H7 (cell line): ENCODE measurements at regions not wholly inside any gene's neighbourhood (a gene's known extent, or its start where the extent isn't known, plus 50 kb on each side); places are given as distances from the start of the nearest gene placed in this dataset.

Experiments
- DNase-seq: peaks from one replicate; pipeline ENCODE4 v3.0.0; 2012
- H3K27me3 ChIP-seq: 2 replicates; pipeline ENCODE4 v1.6.0; 2011; ENCODE audit warnings: mild to moderate bottlenecking, low read length; ENCODE audit not compliant: control insufficient read depth, insufficient read depth
- H3K36me3 ChIP-seq: replicated peaks from 2 replicates; pipeline ENCODE4 v1.5.1; 2011; ENCODE audit warnings: low read length; ENCODE audit not compliant: control insufficient read depth, insufficient read depth
- H3K4me3 ChIP-seq: 2 replicates; pipeline ENCODE4 v1.5.1; 2011; ENCODE audit warnings: low read depth, mild to moderate bottlenecking, control low read depth, low read length, moderate library complexity; ENCODE audit not compliant: insufficient read depth

DNA sequence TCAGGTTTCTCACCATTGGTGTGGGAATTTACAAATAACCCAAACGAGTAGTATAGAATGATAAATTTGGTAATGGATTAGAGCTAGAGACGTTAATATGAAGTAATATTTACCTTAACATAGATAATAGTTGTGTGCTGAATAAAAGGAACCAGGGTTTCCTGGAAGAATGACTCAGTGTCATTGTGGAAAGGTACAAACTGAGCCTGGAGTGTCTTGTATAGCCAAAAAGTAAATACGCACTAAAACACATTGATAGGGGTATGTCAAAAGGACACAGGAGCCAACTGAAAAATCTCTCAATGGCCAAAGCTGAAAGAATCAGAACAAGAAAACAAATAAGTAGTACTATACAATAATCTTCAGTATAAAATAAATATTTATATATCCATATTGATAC, 363.5 kb downstream of the SLCO4C1 start:
- no peaks in the 10 kb centered on the region for H3K36me3 ChIP-seq
- H3K4me3 ChIP-seq: no peak overlapping the region
- DNase-seq: no peak
- no peaks in the 10 kb centered on the region for H3K27me3 ChIP-seq

GRCh38 chr5:101929628-101930027, 366.5 kb downstream of the SLCO4C1 start:
- Histone ChIP-seq H3K4me3 (no peak overlapping the region), H3K36me3 (no peaks in the 10 kb centered on the region), H3K27me3 (no peaks in the 10 kb centered on the region)
- no peak for DNase-seq

GRCh38 chr5:101917166-101917565, 378.9 kb downstream of the SLCO4C1 start:
- Histone ChIP-seq H3K4me3 (no peak overlapping the region), H3K36me3 (no peaks in the 10 kb centered on the region), H3K27me3 (no peaks in the 10 kb centered on the region)
- no peak for DNase-seq

GRCh38 chr5:101915554-101915953, 380.5 kb downstream of the SLCO4C1 start:
- DNase-seq: no peak
- Histone ChIP-seq H3K27me3 (no peaks in the 10 kb centered on the region), H3K4me3 (no peak overlapping the region), H3K36me3 (no peaks in the 10 kb centered on the region)

- H3K4me3 ChIP-seq: no peak overlapping the region
- no peaks in the 10 kb centered on the region for H3K27me3 ChIP-seq
- no peaks in the 10 kb centered on the region for H3K36me3 ChIP-seq
- DNase-seq: no peak
Observed at GRCh38 chr5:101904736-101905135, 391.3 kb downstream of the SLCO4C1 start.

GRCh38 chr5:101897914-101898313, 398.2 kb downstream of the SLCO4C1 start:
- DNase-seq: peak; percentile 1
- no peaks in the 10 kb centered on the region for H3K36me3 ChIP-seq
- H3K27me3 ChIP-seq: no peaks in the 10 kb centered on the region
- H3K4me3 ChIP-seq: no peak overlapping the region

- no peaks in the 10 kb centered on the region for H3K27me3 ChIP-seq
- no peak overlapping the region for H3K4me3 ChIP-seq
- H3K36me3 ChIP-seq: no peaks in the 10 kb centered on the region
- DNase-seq: no peak
Observed at GRCh38 chr5:101894985-101895384, 401.1 kb downstream of the SLCO4C1 start.

DNA sequence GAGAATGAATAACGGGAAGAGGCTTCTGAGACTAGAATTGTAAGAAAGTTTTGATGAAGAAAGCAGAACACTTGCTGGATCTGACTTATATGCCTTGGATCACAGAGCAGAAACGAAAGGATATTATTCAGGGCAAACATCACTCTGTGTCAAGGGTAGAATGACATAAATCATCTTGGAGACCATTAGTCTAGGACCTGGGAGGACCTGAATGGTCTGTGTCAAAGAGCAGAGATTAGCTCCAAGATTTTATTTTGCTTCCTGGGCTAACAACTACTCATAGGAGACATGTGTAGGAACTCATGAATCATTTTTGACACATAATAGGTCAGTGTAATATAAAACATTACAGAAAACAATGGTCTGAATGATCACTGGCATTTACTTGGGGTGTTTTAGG, 417.9 kb downstream of the SLCO4C1 start:
- no peak for DNase-seq
- no peak overlapping the region for H3K4me3 ChIP-seq
- H3K27me3 ChIP-seq: no peaks in the 10 kb centered on the region
- H3K36me3 ChIP-seq: no peaks in the 10 kb centered on the region

DNA sequence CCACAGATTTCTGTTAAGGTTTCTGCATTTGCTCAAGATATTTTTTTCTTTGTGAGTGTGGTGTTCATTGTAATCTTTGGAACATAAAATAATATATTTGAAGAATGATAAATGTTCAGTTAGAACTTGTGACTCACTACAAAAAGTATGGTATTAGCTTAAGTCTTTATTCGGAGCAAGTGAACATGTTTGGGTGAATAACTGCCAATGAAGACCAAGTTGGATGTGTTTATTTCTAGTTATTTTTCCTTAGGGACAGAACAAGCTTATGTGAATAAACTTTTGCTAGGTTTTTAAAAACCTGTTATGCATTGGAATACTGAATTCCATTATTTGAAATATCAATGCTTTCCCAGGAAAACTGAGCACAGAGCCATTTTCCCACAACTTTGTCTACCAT, 418.6 kb downstream of the SLCO4C1 start:
- Histone ChIP-seq H3K27me3 (no peaks in the 10 kb centered on the region), H3K36me3 (no peaks in the 10 kb centered on the region), H3K4me3 (no peak overlapping the region)
- DNase-seq: no peak

DNA sequence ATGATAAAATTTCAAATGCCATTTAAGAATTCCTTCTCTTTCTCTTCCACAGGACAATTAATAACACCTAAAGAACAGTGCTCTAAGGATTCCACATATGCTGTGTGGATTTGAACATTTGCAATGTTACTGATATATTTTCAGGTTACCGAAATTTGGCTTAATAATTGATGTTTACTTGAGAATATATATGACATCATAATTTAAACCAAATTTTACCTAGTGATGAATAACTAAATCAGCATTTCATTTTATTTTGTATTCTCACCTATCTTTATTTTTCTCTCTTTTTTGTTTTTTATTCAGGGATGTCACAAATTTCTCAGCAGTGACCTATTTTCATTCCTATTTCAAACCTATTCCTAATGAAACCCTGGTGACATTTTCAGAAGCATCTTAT, 429.6 kb downstream of the SLCO4C1 start:
- H3K36me3 ChIP-seq: no peaks in the 10 kb centered on the region
- no peak overlapping the region for H3K4me3 ChIP-seq
- no peak for DNase-seq
- H3K27me3 ChIP-seq: no peaks in the 10 kb centered on the region

- Histone ChIP-seq H3K36me3 (no peaks in the 10 kb centered on the region), H3K4me3 (no peak overlapping the region), H3K27me3 (no peaks in the 10 kb centered on the region)
- no peak for DNase-seq
Observed at GRCh38 chr5:101860563-101860962, 435.5 kb downstream of the SLCO4C1 start.

DNA sequence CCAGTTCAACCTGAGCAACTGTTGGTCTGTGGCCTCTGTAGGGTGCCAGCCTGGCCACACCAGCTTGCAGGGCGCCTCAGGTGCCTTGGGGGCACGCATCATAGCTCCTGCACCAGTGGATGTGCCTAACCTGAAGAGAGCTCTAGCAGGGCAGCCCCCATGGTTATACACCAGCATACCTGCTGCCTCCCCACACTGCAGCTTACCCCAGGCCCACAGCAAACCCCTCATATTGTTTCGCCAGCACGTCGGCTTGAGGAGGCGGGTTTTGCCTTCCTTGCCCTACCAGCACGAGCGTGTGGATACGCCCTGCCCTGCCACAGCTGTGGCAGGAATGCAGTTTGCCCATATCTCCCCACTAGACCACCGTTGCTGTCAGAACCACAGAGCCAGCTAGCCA, 435.9 kb downstream of the SLCO4C1 start:
- no peaks in the 10 kb centered on the region for H3K36me3 ChIP-seq
- H3K27me3 ChIP-seq: no peaks in the 10 kb centered on the region
- no peak overlapping the region for H3K4me3 ChIP-seq
- DNase-seq: no peak

DNA sequence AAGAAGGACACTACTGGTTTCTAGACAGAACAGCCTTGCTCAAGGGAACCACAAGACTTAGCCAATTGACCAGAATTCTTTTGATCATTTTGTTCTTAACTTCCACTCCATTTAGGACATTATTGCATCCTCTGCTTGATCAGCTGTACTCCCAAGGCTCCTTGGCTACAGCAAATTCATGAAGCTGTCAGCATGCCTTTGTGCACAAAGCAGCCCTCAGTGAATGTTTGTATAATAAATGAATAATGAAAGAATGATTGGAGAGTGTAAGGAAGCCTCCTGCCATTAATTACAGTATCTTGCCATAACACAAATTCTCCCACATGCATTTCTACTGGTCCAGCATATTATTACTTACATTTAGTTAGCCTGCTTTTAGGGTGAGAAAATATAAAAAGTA, 449.6 kb downstream of the SLCO4C1 start:
- Histone ChIP-seq H3K4me3 (no peak overlapping the region), H3K27me3 (no peaks in the 10 kb centered on the region), H3K36me3 (no peaks in the 10 kb centered on the region)
- DNase-seq: no peak

DNA sequence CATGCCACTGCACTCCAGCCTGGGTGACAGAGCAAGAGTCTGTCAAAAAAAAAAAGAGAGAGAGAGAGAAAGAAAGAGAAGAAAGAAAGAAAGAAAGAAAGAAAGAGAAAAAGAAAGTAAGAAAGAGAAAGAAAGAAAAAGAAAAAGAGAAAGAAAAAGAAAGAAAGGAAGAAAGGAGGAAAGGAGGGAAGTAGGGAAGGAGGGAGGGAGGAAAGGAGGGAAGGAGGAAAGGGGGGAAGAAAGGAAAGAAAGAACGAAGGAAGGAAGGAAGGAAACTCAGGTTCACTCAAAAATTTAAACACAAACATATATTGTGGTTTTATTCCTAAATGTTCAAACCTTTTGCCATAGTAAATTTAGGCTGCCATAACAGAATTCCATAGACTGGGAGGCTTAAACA, 453.0 kb downstream of the SLCO4C1 start:
- H3K36me3 ChIP-seq: no peaks in the 10 kb centered on the region
- H3K27me3 ChIP-seq: no peaks in the 10 kb centered on the region
- DNase-seq: no peak
- H3K4me3 ChIP-seq: no peak overlapping the region

DNA sequence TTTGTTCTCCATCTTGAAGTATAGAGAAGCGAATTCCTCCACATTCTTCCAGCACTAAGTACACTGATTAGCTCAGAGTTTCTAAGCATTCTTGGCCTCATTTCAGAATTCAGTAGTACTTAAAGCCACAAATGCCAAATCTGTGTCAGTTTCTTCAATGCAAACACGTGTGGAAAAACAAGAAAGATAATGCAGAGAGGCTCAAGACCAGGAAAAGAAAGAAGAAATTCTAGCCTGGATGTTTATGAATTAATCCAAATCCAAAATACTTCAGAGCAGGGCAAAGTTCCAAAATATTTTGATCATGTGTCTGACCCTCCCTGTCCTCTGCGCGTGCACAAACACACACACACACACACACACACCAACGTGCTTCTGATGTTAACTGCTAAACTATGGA, 457.6 kb downstream of the SLCO4C1 start:
- H3K27me3 ChIP-seq: no peaks in the 10 kb centered on the region
- no peak for DNase-seq
- no peak overlapping the region for H3K4me3 ChIP-seq
- H3K36me3 ChIP-seq: no peaks in the 10 kb centered on the region

DNA sequence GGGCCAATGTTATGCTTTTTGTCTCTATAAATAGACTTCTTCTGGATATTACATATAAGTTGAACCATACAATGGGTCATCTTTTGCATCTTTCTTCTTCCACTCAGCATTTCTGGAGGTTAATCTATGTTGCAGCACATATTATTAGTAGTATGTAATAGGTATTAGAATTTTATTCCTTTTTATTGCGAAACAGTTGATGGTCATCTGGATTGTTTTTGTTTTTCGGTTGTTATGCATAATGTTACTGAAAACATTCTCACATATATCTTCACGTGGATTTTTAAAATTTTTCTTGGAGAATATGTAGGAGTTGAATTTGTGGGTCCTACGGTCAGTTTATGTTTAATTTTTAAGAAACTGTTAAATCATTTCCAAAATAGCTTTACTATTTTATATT, 466.8 kb downstream of the SLCO4C1 start:
- no peak overlapping the region for H3K4me3 ChIP-seq
- H3K27me3 ChIP-seq: no peaks in the 10 kb centered on the region
- DNase-seq: no peak
- no peaks in the 10 kb centered on the region for H3K36me3 ChIP-seq
